K562 (cell line): ENCODE measurements at regions not wholly inside any gene's neighbourhood (a gene's known extent, or its start where the extent isn't known, plus 50 kb on each side); places are given as distances from the start of the nearest gene placed in this dataset.

Experiments used
- ATAC-seq: fragments of 200-7000 bp; cut with Tn5 transposase; 3 replicates; pipeline ENCODE4 v1.9.1; 2020; ENCODE audit warnings: moderate library complexity
- BruUV-seq: library from RNA; stranded (reverse); fragments of 400-500 nt; replicated peaks from 2 replicates; lab custom pipeline; 2021; lab: Mats Ljungman, UMichigan
- CTCF ChIA-PET: fragments of 300-600 bp; formaldehyde crosslinking; extraction: SDS; loops from one replicate; lab custom pipeline; 2021; ENCODE audit warnings: low intra/inter-chr PET ratio; lab: Yijun Ruan, JAX
- POLR2A ChIA-PET: fragments of 300-600, 350-650 bp; sonication (Branson Sonifier 250); formaldehyde crosslinking; extraction: SDS; loops from one replicate; lab custom pipeline; 2021; ENCODE audit warnings: antibody characterized with exemption, inconsistent platforms; lab: Yijun Ruan, JAX
- DNase-seq, 4 experiments: peaks; one replicate each; pipeline versions ENCODE4 v3.0.0 to v3.0.0-alpha.2; 2011 to 2018; ENCODE audit warnings: low spot score in 3 of 4, mixed read lengths in 3 of 4; ENCODE audit errors: extremely low read depth in 1 of 4
- FAIRE-seq: peaks from 2 replicates; lab custom pipeline; 2011; peaks lifted over from hg19 to GRCh38; lab: Jason Lieb, UNC
- H2AFZ ChIP-seq: 2 replicates; pipeline ENCODE4 v1.6.0; 2011; ENCODE audit warnings: low read depth, low read length, control low read depth, inconsistent platforms
- H3K27ac ChIP-seq: fragments of 200-600 bp; 3 replicates; pipeline ENCODE4 v1.8.0; 2011; ENCODE audit warnings: low read depth, mild to moderate bottlenecking, control low read depth, inconsistent platforms, low read length, moderate library complexity, mixed read lengths; ENCODE audit errors: extremely low read depth
- H3K27me3 ChIP-seq, 2 experiments: fragments of 300-600 bp in 1 of 2; 2 replicates in 1 of 2; 3 replicates in 1 of 2; pipeline versions ENCODE4 v1.6.0 to v1.8.0; 2011; ENCODE audit warnings: inconsistent platforms in 2 of 2, low read length in 2 of 2, mild to moderate bottlenecking in 1 of 2, mixed read lengths in 1 of 2, moderate library complexity in 1 of 2; ENCODE audit not compliant: control insufficient read depth in 2 of 2, insufficient read depth in 2 of 2
- H3K36me3 ChIP-seq: fragments of 300-600 bp; 3 replicates; pipeline ENCODE4 v1.8.0; 2011; ENCODE audit warnings: mild to moderate bottlenecking, low read length, inconsistent platforms; ENCODE audit not compliant: control insufficient read depth, insufficient read depth
- H3K4me1 ChIP-seq, 2 experiments: fragments of 200-600 bp in 1 of 2; replicated peaks in 1 of 2; 2 replicates in 1 of 2; 3 replicates in 1 of 2; pipeline versions ENCODE4 v1.5.1 to v1.8.0; 2011; ENCODE audit warnings: inconsistent platforms in 2 of 2, low read length in 2 of 2, mild to moderate bottlenecking in 1 of 2, mixed read lengths in 1 of 2, moderate library complexity in 1 of 2; ENCODE audit not compliant: control insufficient read depth in 2 of 2, insufficient read depth in 2 of 2
- H3K4me2 ChIP-seq: 2 replicates; pipeline ENCODE4 v1.6.1; 2011; ENCODE audit warnings: low read length, control low read depth, inconsistent platforms, mixed read lengths; ENCODE audit not compliant: insufficient read depth
- H3K4me3 ChIP-seq: fragments of 200-600 bp; sonication (generic), shearing (Covaris generic); 2 replicates; pipeline ENCODE4 v1.5.1; 2016; ENCODE audit warnings: control low read depth, inconsistent platforms
- H3K79me2 ChIP-seq: fragments of 200-600 bp; 3 replicates; pipeline ENCODE4 v1.8.0; 2011; ENCODE audit warnings: low read length, inconsistent platforms; ENCODE audit not compliant: control insufficient read depth, insufficient read depth
- H3K9ac ChIP-seq, 2 experiments: 2 replicates each; pipeline versions ENCODE4 v1.6.0 to v1.6.1; 2011; ENCODE audit warnings: low read depth in 2 of 2, low read length in 2 of 2, control low read depth in 1 of 2, inconsistent platforms in 1 of 2, mild to moderate bottlenecking in 1 of 2, mixed read lengths in 1 of 2; ENCODE audit not compliant: insufficient read depth in 1 of 2
- H3K9me1 ChIP-seq: one replicate; pipeline ENCODE4 v1.6.0; 2011; ENCODE audit warnings: inconsistent platforms, mild to moderate bottlenecking, low read length, moderate library complexity; ENCODE audit not compliant: control insufficient read depth, insufficient read depth
- H3K9me3 ChIP-seq: replicated peaks from 2 replicates; pipeline ENCODE4 v1.5.1; 2011; ENCODE audit warnings: low read depth, low read length, inconsistent platforms; ENCODE audit not compliant: control insufficient read depth, insufficient read depth
- H4K20me1 ChIP-seq: replicated peaks from 2 replicates; pipeline ENCODE4 v1.6.1; 2011; ENCODE audit warnings: low read length, inconsistent platforms, mixed read lengths; ENCODE audit not compliant: control insufficient read depth, insufficient read depth
- ARNT ChIP-seq, 2 experiments: fragments of 450-650 bp; IDR thresholded peaks; 2 replicates each; pipeline ENCODE4 v1.6.1; 2016; ENCODE audit warnings: mild to moderate bottlenecking in 1 of 2
- CHD1 ChIP-seq: fragments of 200-600 bp; sonication (generic); IDR thresholded peaks from one replicate; pipeline ENCODE4 v1.6.1; 2012; ENCODE audit warnings: mild to moderate bottlenecking, moderate library complexity, low read length, inconsistent platforms
- FUS ChIP-seq: fragments of 200-400 bp; formaldehyde crosslinking; optimal IDR thresholded peaks from 2 replicates; pipeline ENCODE3; 2017; ENCODE audit warnings: low read depth, low read length
- GTF2A2 ChIP-seq: IDR thresholded peaks from 2 replicates; pipeline ENCODE4 v1.6.1; 2016; ENCODE audit warnings: mild to moderate bottlenecking, missing genetic modification characterization, missing compliant biosample characterization
- HDAC1 ChIP-seq, 2 experiments: fragments of 450-650 bp; IDR thresholded peaks; 2 replicates each; pipeline ENCODE4 v1.6.1; 2016 to 2017; ENCODE audit warnings: inconsistent platforms in 1 of 2, mild to moderate bottlenecking in 1 of 2, moderate library complexity in 1 of 2
- HMG20A ChIP-seq: fragments of 450-650 bp; formaldehyde crosslinking; conservative IDR thresholded peaks from 2 replicates; pipeline ENCODE4 v1.4.0; 2020; ENCODE audit warnings: mild to moderate bottlenecking, mixed read lengths
- HMG20B ChIP-seq: fragments of 250-450 bp; sonication (Bioruptor Pico); IDR thresholded peaks from 2 replicates; pipeline ENCODE4 v1.5.0; 2021; ENCODE audit warnings: mild to moderate bottlenecking
- MEF2D ChIP-seq: conservative IDR thresholded peaks from 2 replicates; pipeline ENCODE4 v1.6.1; 2016; ENCODE audit warnings: low read depth, missing genetic modification characterization, missing compliant biosample characterization
- PHB2 ChIP-seq: fragments of 450-650 bp; IDR thresholded peaks from 2 replicates; pipeline ENCODE4 v1.6.1; 2017; ENCODE audit warnings: low read depth
- POLR3A ChIP-seq: IDR thresholded peaks from 2 replicates; pipeline ENCODE4 v1.6.1; 2011; ENCODE audit warnings: borderline replicate concordance, mild to moderate bottlenecking, moderate library complexity; ENCODE audit not compliant: insufficient read length, insufficient read depth; ENCODE audit errors: extremely low read depth
- SP1 ChIP-seq: sonication (generic); formaldehyde crosslinking; IDR thresholded peaks from 2 replicates; pipeline ENCODE4 v1.8.1; 2022; ENCODE audit warnings: mild to moderate bottlenecking, missing genetic modification reagents
- SRF ChIP-seq, 2 experiments: fragments of 250-450, 450-650 bp in 1 of 2; sonication (Bioruptor Pico) in 1 of 2; sonication (generic) in 1 of 2; formaldehyde crosslinking; IDR thresholded peaks; 2 replicates each; pipeline versions ENCODE4 v1.5.0 to v1.5.1; 2020 to 2022; ENCODE audit warnings: mild to moderate bottlenecking in 1 of 2, missing genetic modification reagents in 1 of 2
- YY1 ChIP-seq, 3 experiments: IDR thresholded peaks; 2 replicates each; pipeline ENCODE4 v1.6.1; 2011; ENCODE audit warnings: low read length in 2 of 3, mild to moderate bottlenecking in 2 of 3, moderate library complexity in 2 of 3, borderline replicate concordance in 1 of 3, control low read depth in 1 of 3, low read depth in 1 of 3; ENCODE audit not compliant: insufficient read depth in 3 of 3, insufficient replicate concordance in 2 of 3, control insufficient read depth in 1 of 3, insufficient read length in 1 of 3; ENCODE audit errors: extremely low read depth in 1 of 3
- ZNF408 ChIP-seq: fragments of 250-450 bp; sonication (Bioruptor Pico); IDR thresholded peaks from 2 replicates; pipeline ENCODE4 v1.4.0; 2020; ENCODE audit warnings: low read depth, mild to moderate bottlenecking, moderate library complexity
- ZNF696 ChIP-seq: fragments of 250-450 bp; sonication (Bioruptor Pico); conservative IDR thresholded peaks from 2 replicates; pipeline ENCODE4 v1.4.0; 2020; ENCODE audit warnings: mild to moderate bottlenecking, moderate library complexity
- ZZZ3 ChIP-seq: fragments of 450-650 bp; IDR thresholded peaks from 2 replicates; pipeline ENCODE4 v1.6.1; 2016; ENCODE audit warnings: antibody characterized with exemption, mild to moderate bottlenecking, moderate library complexity
- WGBS: fragments of 100-300 bp; shearing (Covaris generic); methylation state at CpG from one replicate; pipeline ENCODE4 v1.1.6; 2016; ENCODE audit warnings: low coverage, mixed read lengths; ENCODE audit not compliant: insufficient coverage; ENCODE audit errors: missing lambda C conversion rate; 5-methylcytosine and 5-hydroxymethylcytosine counted together
- in situ Hi-C: fragments of 300-500 bp; cut with MboI; formaldehyde crosslinking; loops from 4 replicates; pipeline ENCODE4 v1.15.0; 2018; ENCODE audit warnings: inconsistent platforms, mixed read lengths
- intact Hi-C: fragments of 100-400 bp; cut with micrococcal nuclease; formaldehyde crosslinking; loops from 2 replicates; pipeline ENCODE4 v1.14.2; 2022
- TF ChIP-seq, protein P1 (sequence below): fragments of 250-450 bp; sonication (Bioruptor Pico); IDR thresholded peaks from 2 replicates; pipeline ENCODE4 v1.8.0; 2021; ENCODE audit warnings: borderline replicate concordance, mild to moderate bottlenecking, moderate library complexity; ENCODE audit not compliant: poor library complexity, severe bottlenecking

DNA sequence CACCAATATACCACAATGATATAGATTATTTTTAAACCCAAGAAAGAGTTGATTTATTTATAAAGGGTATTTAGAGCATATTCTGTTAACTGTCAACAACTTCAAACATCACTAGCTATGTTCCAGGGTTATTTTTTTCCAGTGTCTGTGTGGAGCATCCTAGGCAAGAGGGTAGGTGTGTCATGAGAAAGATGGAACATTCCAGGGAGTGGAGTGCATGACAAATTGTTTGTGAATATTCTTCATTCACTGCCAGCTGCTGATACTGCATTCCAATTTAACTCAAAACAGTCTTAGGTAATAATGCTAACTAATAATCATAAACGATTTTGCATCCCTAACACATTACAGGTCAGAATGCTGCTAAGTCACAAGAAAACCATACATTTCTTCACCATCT lies 148.7 kb upstream of the RASGEF1B start (continued):
- TF ChIP-seq SP1 (no peak), HMG20B (CRISPR knock-in tag) (no peak), HDAC1 (IDR thresholded peaks at IDR 0.05) (no peak), CHD1 (no peak), YY1 (IDR thresholded peaks at IDR 0.05; ENCODE audit: borderline replicate concordance in 1 of 3, control insufficient read depth in 1 of 3, extremely low read depth in 1 of 3, insufficient read depth in 3 of 3, insufficient read length in 1 of 3, insufficient replicate concordance in 2 of 3, low read depth in 1 of 3, low read length in 2 of 3) (no peak), PHB2 (no peak), FUS (no peak)

DNA sequence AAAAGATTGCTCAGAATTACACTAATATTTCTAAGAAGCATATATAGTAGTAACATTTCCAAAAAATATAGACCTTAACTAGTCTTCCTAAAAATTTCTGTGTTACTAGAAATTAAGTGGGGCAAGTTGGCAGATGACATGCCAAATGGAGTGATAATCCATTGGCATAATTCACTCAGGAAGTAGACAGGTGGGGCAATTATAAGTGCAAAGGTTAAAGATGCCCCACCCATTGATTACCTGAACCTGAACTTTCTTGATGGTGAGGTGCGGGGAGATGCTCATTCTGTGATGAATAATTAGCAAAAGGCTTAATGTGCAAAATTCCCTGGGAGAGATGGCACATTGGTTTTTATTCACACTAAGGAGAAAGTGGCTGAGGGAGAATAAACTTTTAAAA lies 145.8 kb upstream of the RASGEF1B start:
- CTCF ChIA-PET = no interaction called here
- intact Hi-C loops = no loop called here
- H3K4me2 ChIP-seq = no peak overlapping the region
- POLR2A ChIA-PET = no interaction called here
- no peaks in the 10 kb centered on the region for H3K36me3 ChIP-seq
- no peak overlapping the region for H3K27ac ChIP-seq
- no peaks in the 10 kb centered on the region for H3K9me3 ChIP-seq
- H2AFZ ChIP-seq = no peak overlapping the region
- H3K4me3 ChIP-seq = no peak overlapping the region
- in situ Hi-C loops = no loop called here
- ATAC-seq (no peak), DNase-seq (no peak), FAIRE-seq (no peak)
- no TSS peak for BruUV-seq
- H3K9ac ChIP-seq = no peak overlapping the region
- no peaks in the 10 kb centered on the region for H3K9me1 ChIP-seq
- no peaks in the 10 kb centered on the region for H3K4me1 ChIP-seq
- H4K20me1 ChIP-seq = no peaks in the 10 kb centered on the region
- 0% methylated on average over 1 of the region's 1 CpG for WGBS
- H3K79me2 ChIP-seq = no peaks in the 10 kb centered on the region
- H3K27me3 ChIP-seq = no peaks in the 10 kb centered on the region; a peak in 1 of 5 replicates
- TF ChIP-seq GTF2A2 = no peak
- TF ChIP-seq ZNF408 (CRISPR knock-in tag) = no peak
- no peak for TF ChIP-seq HMG20A (CRISPR knock-in tag)
- TF ChIP-seq ARNT (IDR thresholded peaks at IDR 0.05) = no peak
- no peak for TF ChIP-seq SRF (CRISPR knock-in tag; IDR thresholded peaks at IDR 0.05)
- no peak for TF ChIP-seq POLR3A
- TF ChIP-seq MEF2D (tag) = no peak
- TF ChIP-seq ZZZ3 = no peak
- no peak for TF ChIP-seq PHB2
- TF ChIP-seq, protein P1, sequence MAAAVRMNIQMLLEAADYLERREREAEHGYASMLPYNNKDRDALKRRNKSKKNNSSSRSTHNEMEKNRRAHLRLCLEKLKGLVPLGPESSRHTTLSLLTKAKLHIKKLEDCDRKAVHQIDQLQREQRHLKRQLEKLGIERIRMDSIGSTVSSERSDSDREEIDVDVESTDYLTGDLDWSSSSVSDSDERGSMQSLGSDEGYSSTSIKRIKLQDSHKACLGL (CRISPR knock-in tag) = no peak
- TF ChIP-seq ZNF696 = no peak
